ENCODE measurements at regions not wholly inside any gene's neighbourhood (a gene's known extent, or its start where the extent isn't known, plus 50 kb on each side); places are given as distances from the start of the nearest gene placed in this dataset.

DNA sequence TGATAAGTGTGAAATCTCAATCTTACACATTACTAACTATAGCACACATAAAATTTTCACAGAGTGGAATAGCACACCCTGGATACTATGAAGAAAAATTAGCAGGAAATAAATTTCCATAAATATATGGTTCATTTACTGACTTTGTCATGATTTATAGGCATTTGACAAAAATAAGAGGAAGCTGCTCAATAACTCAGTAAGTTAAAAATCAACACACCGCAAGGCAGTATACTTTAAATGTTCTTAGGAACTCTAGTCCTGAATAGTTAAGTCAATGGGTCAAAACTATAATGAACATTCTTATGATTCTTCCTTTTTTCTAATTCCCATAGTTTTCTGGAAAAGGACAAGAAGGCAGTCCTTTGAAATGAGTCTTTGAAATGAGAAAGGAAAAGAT, 1557.8 kb upstream of the RAG2 start:
- Histone ChIP-seq H3K27ac (ENCODE audit: insufficient read length, low read depth, low read length) (no peak overlapping the region), H3K27me3 (ENCODE audit: insufficient read depth, low read length) (no peaks in the 10 kb centered on the region), H4K91ac (ENCODE audit: insufficient read length, low read depth, low read length) (no peak overlapping the region), H3K79me1 (ENCODE audit: insufficient read depth, low read depth, low read length, poor library complexity, severe bottlenecking) (no peaks in the 10 kb centered on the region), H2BK5ac (ENCODE audit: insufficient read length, low read length) (no peak overlapping the region), H3T11ph (ENCODE audit: low read length) (no peak overlapping the region), H2BK120ac (ENCODE audit: low read depth, low read length, poor library complexity, severe bottlenecking) (no peak overlapping the region), H3K14ac (ENCODE audit: insufficient read depth, low read length) (no peak overlapping the region), H3K9ac (ENCODE audit: extremely low read depth, insufficient read length, low read length) (no peak overlapping the region), H4K20me1 (ENCODE audit: control insufficient read depth, insufficient read depth, insufficient read length) (no peaks in the 10 kb centered on the region), H2AK5ac (ENCODE audit: insufficient read length, low read length) (no peak overlapping the region), H3K4me1 (ENCODE audit: insufficient read depth, low read length) (peaks cover 2% of the 10 kb centered on the region; the same call in 1 of the 2 replicates), H3K23ac (ENCODE audit: insufficient read length, low read depth, low read length) (no peak overlapping the region), H3K4me2 (ENCODE audit: insufficient read depth, insufficient read length, low read length) (no peak overlapping the region), H3K23me2 (ENCODE audit: insufficient read length, low read depth, low read length, poor library complexity, severe bottlenecking) (no peaks in the 10 kb centered on the region), H4K5ac (ENCODE audit: insufficient read length, low read depth, low read length) (no peak overlapping the region), H3K4ac (ENCODE audit: low read depth, low read length) (no peak overlapping the region), H3K79me2 (ENCODE audit: insufficient read depth, low read length) (no peaks in the 10 kb centered on the region), H2BK12ac (ENCODE audit: insufficient read length, low read depth, low read length) (no peak overlapping the region), H3K56ac (ENCODE audit: insufficient read length, low read depth, low read length) (no peak overlapping the region), H2AFZ (ENCODE audit: low read length) (no peak overlapping the region), H4K8ac (replicated peaks; ENCODE audit: insufficient read length, low read depth, low read length) (no peak overlapping the region), H3K9me3 (ENCODE audit: control insufficient read depth, low read depth, low read length) (no peaks in the 10 kb centered on the region), H3K18ac (ENCODE audit: insufficient read length, low read depth, low read length) (no peak overlapping the region), H2BK15ac (ENCODE audit: low read depth, low read length) (no peak overlapping the region), H2BK20ac (ENCODE audit: low read depth, low read length, poor library complexity, severe bottlenecking) (no peak overlapping the region)
- H3K36me3 Mint-ChIP-seq (ENCODE audit: insufficient read depth in 1 of 3, low read depth in 3 of 3): no peaks in the 10 kb centered on the region
- peak overlapping the region in 1 of 3 experiments; percentile 48; a peak in 1 of 7 replicates for H3K27ac Mint-ChIP-seq
- no CpG with 5 or more reads among the region's 1 CpG for WGBS (ENCODE audit: extremely low coverage, insufficient read length, low lambda C conversion rate)
- peaks cover 33 to 41% of the 10 kb centered on the region in 2 experiments for H3K4me1 Mint-ChIP-seq
- TF ChIP-seq, protein P1, sequence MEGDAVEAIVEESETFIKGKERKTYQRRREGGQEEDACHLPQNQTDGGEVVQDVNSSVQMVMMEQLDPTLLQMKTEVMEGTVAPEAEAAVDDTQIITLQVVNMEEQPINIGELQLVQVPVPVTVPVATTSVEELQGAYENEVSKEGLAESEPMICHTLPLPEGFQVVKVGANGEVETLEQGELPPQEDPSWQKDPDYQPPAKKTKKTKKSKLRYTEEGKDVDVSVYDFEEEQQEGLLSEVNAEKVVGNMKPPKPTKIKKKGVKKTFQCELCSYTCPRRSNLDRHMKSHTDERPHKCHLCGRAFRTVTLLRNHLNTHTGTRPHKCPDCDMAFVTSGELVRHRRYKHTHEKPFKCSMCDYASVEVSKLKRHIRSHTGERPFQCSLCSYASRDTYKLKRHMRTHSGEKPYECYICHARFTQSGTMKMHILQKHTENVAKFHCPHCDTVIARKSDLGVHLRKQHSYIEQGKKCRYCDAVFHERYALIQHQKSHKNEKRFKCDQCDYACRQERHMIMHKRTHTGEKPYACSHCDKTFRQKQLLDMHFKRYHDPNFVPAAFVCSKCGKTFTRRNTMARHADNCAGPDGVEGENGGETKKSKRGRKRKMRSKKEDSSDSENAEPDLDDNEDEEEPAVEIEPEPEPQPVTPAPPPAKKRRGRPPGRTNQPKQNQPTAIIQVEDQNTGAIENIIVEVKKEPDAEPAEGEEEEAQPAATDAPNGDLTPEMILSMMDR (conservative IDR thresholded peaks at IDR 0.05): no peak
- no peak for DNase-seq
- no peaks in the 10 kb centered on the region for H3K9me3 Mint-ChIP-seq
- no peaks in the 10 kb centered on the region for H3K27me3 Mint-ChIP-seq (ENCODE audit: low read depth)
- no peak overlapping the region for H3K4me3 Mint-ChIP-seq
